NCI-H82 treated with DMSO at 0.1 percent for 48 hours (cell line): ENCODE measurements at regions not wholly inside any gene's neighbourhood (a gene's known extent, or its start where the extent isn't known, plus 50 kb on each side); places are given as distances from the start of the nearest gene placed in this dataset.
"Not testable (repeated sequence)": the region's sequence is repeated elsewhere in the genome, so short reads cannot be mapped to it uniquely, and the experiment has no call there.

Experiments
- DNase-seq: peaks from one replicate; lab custom pipeline; 2025; ENCODE audit not compliant: unreplicated experiment; lab: John Stamatoyannopoulos, UW

DNA sequence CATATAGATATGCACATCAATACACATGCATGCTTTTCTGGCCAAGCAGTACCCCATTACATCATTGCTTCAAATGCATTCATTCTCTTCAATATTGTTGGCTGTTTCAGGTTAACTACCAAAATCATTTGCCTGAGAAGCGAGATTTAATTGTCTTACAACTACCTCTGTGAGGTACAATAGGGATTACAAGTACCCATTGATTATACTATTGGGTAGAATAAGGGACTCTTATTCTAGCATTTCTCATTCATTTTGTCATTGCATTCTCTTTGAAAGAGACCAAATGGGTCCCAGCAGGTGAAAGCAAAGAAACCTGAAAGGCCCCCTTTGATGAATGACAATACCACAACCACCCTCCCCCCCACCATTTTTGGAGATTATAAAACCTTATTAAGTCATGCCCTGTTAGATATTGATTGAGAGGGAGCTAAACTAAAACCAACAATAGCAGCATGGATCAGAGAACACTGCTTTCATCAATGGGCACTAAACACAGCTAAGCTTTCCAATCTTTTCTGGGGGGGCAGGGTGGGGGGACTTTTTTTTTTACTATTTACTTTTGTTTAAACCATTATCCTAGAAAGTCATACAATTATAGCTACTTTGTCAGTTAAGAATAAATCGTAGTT is 375.0 kb upstream of the CCNH start:
- no peak for DNase-seq

DNA sequence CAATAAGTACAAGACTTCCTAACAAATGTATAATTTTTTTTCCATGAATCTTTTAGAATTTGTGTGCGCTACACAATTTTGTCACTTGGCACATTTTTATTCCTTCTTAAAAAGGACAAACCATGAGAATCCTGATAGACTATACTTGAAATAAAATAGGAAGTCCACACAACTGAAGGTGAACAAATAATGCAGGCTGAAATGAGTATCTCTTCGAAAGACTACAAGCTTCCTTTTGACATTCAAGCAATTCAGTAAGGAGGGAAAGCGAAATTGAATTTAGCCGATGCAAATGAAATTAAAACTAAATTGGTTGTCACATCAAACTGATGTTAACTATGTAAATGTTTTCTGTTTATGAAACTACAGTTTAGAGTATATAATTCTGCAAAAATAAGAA is 374.4 kb upstream of the CCNH start:
- no peak for DNase-seq

DNA sequence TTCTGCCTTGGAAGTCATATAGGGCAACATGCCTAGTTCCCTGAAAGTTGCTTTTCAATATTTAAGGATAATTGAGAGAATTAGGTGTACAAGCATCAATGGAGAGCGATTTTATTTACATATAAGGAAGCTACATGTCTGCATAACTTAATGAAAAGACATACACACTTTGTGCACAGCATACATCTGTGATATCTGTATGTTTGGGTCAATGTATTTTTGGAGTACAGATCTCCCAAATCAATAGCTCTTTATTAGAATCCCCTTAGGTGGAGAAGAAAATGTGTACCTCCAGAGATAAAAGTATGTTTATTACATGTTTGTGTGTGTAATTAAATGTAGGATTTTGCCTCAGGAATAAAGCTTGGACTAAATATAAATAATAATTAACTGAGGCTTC is 373.7 kb upstream of the CCNH start:
- DNase-seq: no peak

DNA sequence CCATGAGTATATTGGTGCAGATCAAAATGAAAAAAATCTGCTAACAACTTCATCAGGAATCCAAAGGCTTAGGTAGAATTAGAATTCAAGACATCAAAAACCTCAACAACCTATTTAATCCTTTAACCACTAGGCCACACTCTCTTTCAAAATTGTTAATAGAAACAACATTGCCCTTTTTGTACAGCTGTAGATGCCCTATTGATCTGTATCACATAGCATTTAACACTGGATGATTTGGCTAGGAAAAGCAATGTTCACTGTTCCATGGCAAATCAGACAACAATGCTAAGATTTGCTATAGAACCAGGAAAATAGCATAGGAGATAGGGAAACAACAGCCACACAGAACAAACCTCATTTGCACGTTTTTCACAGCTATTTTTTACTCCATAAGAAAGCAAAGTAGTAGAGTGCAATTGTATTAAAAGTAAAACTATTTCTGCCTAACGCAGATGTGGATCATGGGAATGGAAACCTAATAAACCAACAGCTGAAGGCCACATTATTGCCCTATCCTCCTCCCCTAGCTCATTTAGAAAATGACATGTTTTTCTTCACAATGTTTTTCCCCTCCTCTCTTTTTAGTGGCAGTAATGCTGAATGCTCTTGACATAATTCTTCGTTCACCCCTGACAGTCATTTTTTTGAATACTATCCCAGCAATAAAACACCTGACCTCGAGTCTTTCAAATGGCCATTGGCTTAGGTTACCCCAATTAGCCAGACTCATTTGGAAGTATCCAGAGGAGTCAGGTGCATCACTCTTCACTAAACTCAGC is 373.0 kb upstream of the CCNH start:
- DNase-seq: no peak

DNA sequence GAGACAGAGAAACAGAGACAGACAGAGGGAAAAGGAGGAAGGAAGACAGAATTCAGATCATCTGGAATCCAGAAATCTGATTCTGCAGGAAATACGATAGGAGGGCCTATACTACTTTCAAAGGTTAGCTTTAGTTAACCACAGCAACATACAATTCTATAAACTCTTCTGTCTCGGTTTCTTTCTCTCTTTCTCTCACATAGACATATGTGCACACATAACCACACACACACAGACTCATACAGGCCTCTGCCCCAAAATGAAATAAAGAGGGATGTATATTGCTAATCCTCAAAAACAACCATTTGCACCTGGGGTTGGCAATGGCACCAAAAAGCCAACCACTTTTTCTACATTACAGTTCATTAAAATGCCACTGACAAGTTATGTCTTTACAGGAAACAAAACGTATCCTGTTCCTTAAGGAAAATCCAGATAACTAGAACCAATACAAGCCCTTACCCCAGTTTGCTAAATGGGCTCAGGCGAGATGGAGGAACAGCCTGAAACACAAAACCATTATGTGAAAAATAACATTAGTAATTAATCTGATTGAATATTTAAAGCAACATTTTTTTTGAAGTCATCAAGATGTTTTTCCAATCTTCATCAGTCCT is 372.3 kb upstream of the CCNH start:
- no peak for DNase-seq

DNA sequence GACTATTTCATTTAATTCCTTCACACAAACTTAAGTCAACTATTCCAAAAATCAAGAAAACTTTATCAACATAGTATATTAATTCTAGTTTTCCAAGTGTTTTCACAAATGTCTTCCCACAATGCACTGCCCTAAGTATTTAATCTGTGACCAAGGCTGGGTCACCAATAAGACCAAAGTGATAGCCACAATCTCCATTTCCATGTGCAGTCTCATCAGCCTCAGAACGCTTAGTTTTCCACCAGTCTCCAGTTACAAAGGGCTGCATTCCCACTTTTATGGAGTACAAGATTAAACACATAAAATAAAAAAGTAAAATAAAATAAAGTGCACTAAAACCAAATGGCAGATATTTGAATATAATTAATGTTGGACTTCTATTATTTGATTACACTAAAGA is 371.6 kb upstream of the CCNH start:
- no peak for DNase-seq

DNA sequence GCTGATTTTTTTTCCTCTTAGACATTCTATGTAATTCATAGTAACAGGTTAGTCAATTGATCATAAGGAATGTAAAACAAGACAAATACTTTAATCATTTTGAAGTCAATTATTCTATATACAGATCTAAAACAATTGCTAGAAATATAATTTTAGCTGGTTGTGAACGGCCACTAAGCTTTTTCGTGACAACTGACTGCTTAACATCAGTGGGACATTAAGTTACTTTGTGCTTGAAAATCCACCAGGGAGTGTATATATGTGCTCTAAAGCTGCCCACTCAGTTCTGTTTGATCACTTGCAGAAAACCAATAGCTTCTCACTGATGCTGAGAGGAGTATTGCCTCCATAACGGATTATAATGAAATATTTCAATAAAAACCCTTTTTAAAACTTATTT is 370.2 kb upstream of the CCNH start:
- DNase-seq: no peak

DNA sequence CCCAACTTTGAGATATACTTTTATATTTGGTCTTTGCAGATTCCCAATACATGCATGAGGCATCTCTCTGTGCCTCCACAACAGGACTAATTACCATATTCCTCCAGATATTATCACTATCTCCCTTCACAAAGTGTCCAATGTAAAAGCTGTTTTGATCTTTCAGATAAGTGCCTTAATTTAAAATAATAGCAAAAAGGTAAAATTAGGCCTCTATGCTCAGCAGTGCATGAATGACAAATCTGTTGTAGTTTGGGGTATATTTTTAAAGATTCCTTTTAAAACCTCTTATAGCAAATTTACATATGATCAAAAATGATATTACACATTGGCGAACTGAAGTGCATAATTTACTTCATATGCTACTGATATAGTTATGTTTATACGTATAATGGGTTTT is 369.2 kb upstream of the CCNH start:
- DNase-seq: no peak

DNA sequence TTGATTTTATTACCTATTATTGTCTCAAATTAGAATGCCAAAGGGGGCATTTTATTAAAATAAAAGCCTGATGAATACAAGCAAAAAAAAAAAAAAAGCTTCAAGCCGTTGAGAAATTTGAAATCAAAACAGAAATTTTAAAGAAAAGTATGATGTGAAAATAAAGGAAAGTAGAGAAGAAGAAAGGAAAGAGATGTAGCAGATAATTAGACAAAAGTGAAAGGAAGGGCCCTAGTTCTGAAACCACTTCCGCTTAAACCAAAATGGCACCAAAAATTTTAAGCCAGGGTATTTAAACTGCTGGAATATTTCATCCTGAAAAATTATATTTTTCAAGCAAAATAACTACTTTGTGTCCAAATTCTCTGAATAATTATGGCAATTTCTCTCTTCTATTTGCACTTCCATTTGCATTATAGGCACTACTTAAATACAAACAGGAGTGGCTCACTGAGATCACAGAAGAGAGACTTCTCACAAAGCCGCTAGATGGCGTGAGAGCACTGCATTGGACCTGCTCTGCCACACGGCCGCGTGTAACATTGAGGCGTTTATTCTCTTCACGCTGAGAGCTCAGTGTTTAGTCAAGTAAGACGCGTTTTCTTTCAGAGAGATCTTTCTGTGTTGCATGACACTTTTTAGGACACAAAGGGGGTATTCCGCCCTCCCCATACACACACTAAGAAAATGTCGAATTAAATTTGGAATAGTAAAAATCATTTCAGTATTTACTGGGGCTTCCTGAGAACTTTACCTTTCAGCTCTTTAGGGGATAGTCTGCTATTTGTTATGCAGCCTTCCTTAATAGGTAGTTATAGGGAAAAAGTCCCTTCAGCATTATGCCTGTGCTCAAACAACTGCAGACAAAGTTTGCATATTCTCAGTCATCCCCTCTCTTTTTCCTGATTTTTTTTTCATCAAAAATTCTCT is 368.4 kb upstream of the CCNH start:
- DNase-seq: peak; percentile 65

DNA sequence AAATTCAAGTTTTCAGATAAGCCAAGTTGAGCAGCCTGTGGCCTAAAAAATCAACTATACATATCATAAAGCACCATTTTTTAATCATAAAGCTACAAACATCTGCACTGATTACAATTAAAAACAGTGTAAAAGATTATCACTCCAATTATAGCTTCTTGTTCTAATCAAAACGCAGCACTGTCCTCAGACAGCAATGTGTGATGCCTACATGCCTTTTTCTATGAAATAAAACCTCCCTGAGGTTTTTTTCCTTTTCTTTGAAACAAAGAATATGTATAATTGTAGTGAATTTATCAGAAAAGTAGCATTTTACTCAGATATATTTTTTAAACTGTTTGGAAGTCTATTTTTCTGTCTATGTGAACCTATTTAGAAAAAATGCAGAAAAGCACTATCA is 366.1 kb upstream of the CCNH start:
- DNase-seq: no peak

DNA sequence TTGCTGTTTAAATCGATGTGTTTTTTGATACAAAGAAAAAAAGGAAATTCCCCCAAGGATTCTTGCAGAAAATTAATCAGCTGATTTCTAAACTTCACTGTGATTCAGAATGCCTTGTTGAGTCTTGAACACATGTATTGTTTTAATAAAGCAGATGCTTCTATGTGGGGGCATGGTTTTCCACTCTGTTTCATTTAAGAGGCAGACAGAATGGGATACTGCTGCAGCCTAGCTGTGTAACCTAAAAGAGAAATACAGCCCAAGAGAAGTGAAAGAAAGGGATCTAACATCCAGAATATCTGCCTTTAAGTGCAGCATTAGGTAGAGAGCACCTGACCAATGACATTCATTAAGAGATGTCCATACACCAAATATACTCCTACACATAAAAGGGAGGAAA is 365.1 kb upstream of the CCNH start:
- no peak for DNase-seq

DNA sequence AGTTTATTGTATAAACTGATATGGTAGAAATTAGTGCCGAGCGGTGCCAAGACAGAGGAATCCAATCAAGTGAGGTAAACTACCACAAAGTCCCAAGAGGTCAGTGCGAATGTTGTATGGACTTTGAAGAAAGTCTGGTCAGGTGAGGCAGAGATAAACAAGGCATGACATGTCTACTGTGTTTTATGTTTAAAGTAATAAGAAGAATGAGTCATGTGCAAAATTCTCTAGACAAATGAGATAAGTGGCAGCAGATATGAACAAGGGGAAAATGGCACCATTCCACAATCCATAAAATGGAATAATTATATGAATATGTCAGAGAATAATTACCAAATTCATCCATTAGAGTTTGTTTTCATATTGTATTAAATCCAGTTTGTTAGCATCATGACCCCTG is 364.1 kb upstream of the CCNH start:
- no peak for DNase-seq

DNA sequence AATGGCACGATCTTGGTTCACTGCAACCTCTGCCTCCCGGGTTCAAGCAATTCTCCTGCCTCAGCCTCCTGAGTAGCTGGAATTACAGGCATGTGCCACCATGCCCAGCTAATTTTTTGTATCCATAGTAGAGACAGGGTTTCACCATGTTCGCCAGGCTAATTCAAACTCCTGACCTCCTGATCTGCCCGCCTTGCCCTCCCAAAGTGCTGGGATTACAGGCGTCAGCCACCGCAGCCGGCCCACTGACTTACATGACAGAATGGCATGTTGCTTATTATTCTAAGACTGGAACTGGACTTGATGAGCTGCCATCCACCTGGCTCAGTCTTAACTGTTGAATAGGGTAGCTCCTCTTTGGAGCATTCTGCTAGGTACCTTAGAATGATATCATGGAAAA is 363.6 kb upstream of the CCNH start:
- DNase-seq: not testable (repeated sequence)

DNA sequence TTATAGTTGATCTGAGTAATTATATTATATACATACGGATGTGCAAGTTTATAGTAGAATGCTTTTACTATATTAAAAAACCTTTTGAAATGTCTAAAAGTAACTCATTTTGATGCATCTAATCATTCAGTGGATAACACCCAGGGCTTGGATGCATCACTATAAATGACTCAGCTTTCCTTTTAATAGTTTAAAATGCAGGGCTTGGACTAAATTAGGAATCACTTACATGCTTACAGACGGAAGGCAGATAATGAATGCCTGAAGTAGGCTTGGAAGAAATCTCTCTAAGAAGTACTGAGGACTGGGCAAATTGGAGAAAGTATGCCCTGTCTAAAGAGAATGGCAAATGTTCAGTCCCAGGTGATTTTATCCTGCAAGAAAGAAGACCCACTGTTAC is 362.5 kb upstream of the CCNH start:
- DNase-seq: no peak

DNA sequence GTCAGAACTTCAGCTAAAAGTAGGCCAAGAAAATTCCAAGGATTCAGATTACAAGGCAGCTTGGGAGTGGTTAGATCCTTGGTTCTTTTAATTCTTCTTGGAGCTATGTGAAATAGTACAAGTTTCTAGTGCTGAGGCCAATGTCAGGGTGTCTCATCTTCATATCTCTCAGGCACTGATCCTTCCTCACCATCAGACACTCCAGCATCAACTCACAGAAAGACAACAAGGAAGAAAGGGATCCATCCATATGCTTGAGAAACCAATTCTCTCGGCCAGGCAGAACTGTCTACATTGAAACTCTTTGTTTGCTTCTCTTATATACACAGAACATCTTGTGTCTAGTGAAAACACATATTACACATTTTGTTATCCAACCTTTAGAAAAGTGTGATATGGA is 362.1 kb upstream of the CCNH start:
- DNase-seq: no peak

DNA sequence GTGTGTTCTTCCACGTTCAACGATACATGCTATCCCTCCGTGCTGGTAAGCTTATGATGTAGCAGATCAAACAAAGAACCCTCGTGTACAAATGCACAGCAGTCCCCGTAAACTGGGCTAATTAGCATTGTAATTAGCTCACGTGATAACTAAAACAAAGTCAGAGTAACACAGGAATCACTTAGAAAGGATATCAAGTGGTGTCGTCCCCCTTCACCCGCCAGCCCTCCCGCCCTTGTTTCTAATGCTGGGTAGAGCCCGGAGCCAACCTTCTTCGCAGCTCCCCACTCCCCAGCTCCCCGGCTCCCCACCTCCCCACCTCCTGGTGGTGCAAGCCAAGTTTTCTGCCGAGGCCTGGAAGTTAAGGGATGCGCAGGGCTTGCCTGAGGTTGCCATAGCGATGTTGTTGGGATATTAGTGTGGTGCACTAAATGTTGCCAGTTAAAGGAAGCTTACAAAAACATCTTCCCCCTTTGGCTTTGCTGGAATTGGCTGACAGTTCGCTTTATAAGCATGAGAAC is 357.9 kb upstream of the CCNH start:
- DNase-seq: no peak

DNA sequence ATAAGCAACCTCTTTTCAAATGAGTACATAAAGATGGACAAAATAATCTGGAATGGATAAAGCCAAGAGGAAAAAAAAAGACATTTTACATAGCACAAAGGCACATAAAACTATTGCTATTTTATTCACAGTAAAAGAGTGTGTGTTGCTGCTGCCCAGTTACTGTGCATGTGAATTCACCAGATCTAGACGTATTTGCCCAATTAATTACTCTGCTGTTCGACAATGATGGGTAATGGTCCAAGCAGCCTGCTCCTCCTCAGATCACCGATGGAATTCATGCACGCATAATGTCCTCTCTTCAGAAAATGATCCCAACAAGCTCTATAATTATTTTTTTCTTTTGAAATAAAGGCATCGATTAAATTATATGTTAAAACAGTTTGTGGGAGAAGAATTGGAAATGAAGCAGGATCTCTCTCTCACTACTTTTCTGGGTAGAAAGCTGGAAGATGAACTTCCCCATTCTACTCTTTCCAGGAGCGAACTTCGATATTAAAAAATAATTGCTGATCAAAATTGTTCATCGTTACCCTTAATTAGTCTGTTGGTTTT is 357.4 kb upstream of the CCNH start:
- no peak for DNase-seq

DNA sequence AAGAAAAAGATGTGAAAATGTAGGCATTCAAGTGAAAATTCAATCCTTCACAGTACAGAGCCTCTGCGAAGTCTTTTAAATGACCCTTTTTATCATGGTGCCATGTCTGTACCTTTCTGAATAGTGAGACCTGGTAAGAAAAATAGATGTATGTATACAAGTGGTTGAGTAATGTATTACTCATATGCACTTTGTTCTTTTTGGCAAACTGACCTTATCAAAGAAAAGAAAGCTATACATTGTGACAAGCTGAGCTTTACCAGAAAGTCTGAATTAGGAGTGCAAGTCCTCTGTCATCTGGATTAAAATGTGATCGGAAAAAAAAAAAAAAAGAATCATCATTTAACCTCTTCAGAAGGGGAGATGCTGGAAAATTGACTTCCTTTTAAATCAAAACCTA is 356.4 kb upstream of the CCNH start:
- DNase-seq: no peak

DNA sequence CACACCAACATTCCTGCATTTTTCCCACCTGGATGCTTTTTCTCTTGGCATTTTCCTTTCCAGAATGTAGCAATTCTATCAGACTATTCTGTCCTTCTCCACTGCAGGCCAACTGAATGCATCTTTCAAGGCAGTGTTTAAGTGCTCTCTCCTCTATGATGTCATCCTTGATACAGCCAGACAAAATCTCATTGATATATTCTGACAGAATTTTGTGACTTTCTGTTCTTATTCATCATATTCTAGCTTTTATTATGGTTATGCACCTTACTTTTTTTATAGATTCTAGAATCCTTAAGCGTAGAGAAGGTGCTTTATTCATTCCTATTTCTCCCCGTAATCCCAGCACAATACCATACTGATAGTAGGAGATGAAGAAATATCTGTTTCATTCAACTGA is 355.5 kb upstream of the CCNH start:
- no peak for DNase-seq

DNA sequence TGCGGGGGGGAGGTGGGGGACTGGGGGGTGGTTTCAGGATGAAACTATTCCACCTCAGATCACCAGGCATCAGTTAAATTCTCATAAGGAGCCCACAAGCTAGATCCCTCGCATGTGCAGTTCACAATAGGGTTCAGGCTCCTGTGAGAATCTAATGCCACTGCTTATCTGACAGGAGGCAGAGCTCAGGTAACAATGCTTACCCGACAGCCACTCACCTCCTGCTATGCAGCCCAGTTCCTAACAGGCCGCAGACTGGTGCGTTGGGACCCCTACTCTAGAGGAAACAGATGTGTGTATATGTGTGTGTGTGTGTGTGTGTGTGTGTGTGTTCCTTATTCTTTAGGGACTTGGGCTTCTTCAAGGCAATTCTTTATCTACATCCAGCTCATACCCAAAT is 352.3 kb upstream of the CCNH start:
- no peak for DNase-seq

DNA sequence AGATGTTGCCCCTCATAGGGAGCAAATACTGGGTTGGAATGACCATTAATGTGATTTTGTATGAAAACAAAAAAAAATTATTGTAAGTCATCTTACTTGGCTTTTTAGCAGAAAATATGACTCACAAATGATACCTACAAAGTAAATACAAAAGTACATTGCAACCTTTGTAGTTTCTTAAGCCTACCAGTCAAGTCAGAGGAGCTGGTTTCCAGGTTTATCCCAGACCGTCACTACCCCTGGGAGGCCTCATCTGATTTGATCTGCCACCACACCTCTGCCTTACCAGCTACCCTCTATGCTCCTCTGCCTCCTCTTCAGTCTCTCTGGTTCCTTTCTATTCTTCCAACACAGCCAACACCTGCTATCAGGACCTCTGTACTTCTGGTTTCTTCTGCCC is 349.9 kb upstream of the CCNH start:
- no peak for DNase-seq
